ENCODE measurements at regions not wholly inside any gene's neighbourhood (a gene's known extent, or its start where the extent isn't known, plus 50 kb on each side); places are given as distances from the start of the nearest gene placed in this dataset.
"Not testable (repeated sequence)": the region's sequence is repeated elsewhere in the genome, so short reads cannot be mapped to it uniquely, and the experiment has no call there.

- no peaks in the 10 kb centered on the region for H3K36me3 ChIP-seq (ENCODE audit: control insufficient read depth, insufficient read depth, low read length)
- H3K27me3 ChIP-seq (ENCODE audit: control insufficient read depth, insufficient read depth, low read length, poor library complexity, severe bottlenecking): no peaks in the 10 kb centered on the region
- no peak overlapping the region for H3K27ac ChIP-seq (ENCODE audit: low read depth, low read length)
- peaks cover 16% of the 10 kb centered on the region for H3K36me3 Mint-ChIP-seq (ENCODE audit: low read depth)
- DNase-seq: no peak
- TF ChIP-seq CTCF (conservative IDR thresholded peaks at IDR 0.05): no peak
- no peak overlapping the region for H3K27ac Mint-ChIP-seq
- peaks cover 21% of the 10 kb centered on the region for H3K4me1 Mint-ChIP-seq
- 77 to 100% methylated on average over 1 to 3 of the region's 4 CpGs for WGBS, 2 experiments (ENCODE audit: insufficient coverage in 1 of 2, insufficient read length in 1 of 2)
- peaks cover 65% of the 10 kb centered on the region for H3K9me3 ChIP-seq (ENCODE audit: control insufficient read depth, low read length)
- peaks cover 30% of the 10 kb centered on the region for H3K9me3 Mint-ChIP-seq
- no peak overlapping the region for H3K4me3 ChIP-seq (ENCODE audit: low read length)
- H3K9ac ChIP-seq (ENCODE audit: extremely low read depth, low read length, poor library complexity, severe bottlenecking): no peak overlapping the region
- no peak overlapping the region for H3K4me3 Mint-ChIP-seq
- peaks cover 4% of the 10 kb centered on the region for H3K27me3 Mint-ChIP-seq (ENCODE audit: insufficient read depth)
- H3K4me1 ChIP-seq (ENCODE audit: control insufficient read depth, insufficient read depth, low read length): no peaks in the 10 kb centered on the region
These were observed 1650.5 kb upstream of the LRRTM3 start for GRCh38 chr10:65275296-65275695.

DNA sequence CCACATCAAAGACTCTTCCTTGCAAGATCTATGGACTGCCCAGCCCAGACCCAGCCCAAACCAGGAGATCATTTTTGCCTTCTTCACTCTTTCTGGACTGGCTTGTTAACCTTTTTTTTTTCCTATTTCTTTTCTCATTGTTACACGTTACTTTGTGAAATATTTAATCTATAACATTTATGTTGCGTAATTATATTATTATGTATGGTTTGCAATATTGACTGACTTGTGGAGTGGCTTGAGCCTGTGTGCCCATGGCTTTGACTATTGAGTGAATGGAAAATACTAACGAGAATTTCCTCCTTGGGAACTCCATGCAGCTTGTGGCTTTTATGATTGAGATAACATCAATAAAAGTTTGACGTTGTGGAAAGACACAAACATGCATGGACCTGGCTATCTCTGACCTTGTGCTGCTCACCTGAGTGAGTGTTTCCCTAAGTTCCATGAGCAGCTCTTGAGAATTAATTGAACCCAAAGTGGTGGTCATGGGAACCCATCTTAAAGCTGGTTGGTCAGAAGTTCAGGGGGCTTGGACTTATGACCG, 1641.3 kb upstream of the LRRTM3 start:
- Histone ChIP-seq H3K36me3 (ENCODE audit: control insufficient read depth, insufficient read depth, low read length) (no peaks in the 10 kb centered on the region), H3K4me1 (ENCODE audit: control insufficient read depth, insufficient read depth, low read length) (no peaks in the 10 kb centered on the region), H3K9me3 (ENCODE audit: control insufficient read depth, low read length) (peaks cover 37% of the 10 kb centered on the region), H3K9ac (ENCODE audit: extremely low read depth, low read length, poor library complexity, severe bottlenecking) (no peak overlapping the region), H3K27me3 (ENCODE audit: control insufficient read depth, insufficient read depth, low read length, poor library complexity, severe bottlenecking) (peaks cover 31% of the 10 kb centered on the region), H3K4me3 (ENCODE audit: low read length) (no peak overlapping the region), H3K27ac (ENCODE audit: low read depth, low read length) (no peak overlapping the region)
- Mint-ChIP-seq H3K9me3 (peaks cover 34% of the 10 kb centered on the region), H3K4me1 (peaks cover 18% of the 10 kb centered on the region), H3K27ac (no peak overlapping the region), H3K36me3 (ENCODE audit: low read depth) (peaks cover 15% of the 10 kb centered on the region), H3K27me3 (ENCODE audit: insufficient read depth) (peaks cover 26% of the 10 kb centered on the region), H3K4me3 (no peak overlapping the region)
- TF ChIP-seq CTCF (conservative IDR thresholded peaks at IDR 0.05): no peak
- no peak for DNase-seq
- WGBS, 2 experiments (ENCODE audit: insufficient coverage in 1 of 2, insufficient read length in 1 of 2): 75 to 94% methylated on average over 1 to 4 of the region's 5 CpGs

- Histone ChIP-seq H3K9me3 (ENCODE audit: control insufficient read depth, low read length) (peaks cover 30% of the 10 kb centered on the region), H3K27me3 (ENCODE audit: control insufficient read depth, insufficient read depth, low read length, poor library complexity, severe bottlenecking) (peaks cover 31% of the 10 kb centered on the region)
- H3K27ac ChIP-seq (ENCODE audit: low read depth, low read length); H3K4me3 Mint-ChIP-seq; H3K36me3 Mint-ChIP-seq (ENCODE audit: low read depth); H3K27ac Mint-ChIP-seq; H3K4me1 ChIP-seq (ENCODE audit: control insufficient read depth, insufficient read depth, low read length); H3K36me3 ChIP-seq (ENCODE audit: control insufficient read depth, insufficient read depth, low read length); DNase-seq; H3K9ac ChIP-seq (ENCODE audit: extremely low read depth, low read length, poor library complexity, severe bottlenecking); H3K4me3 ChIP-seq (ENCODE audit: low read length): not testable (repeated sequence)
- peaks cover 26% of the 10 kb centered on the region for H3K27me3 Mint-ChIP-seq (ENCODE audit: insufficient read depth)
- peaks cover 25% of the 10 kb centered on the region for H3K9me3 Mint-ChIP-seq
- WGBS, 2 experiments (ENCODE audit: insufficient coverage in 1 of 2, insufficient read length in 1 of 2): 89 to 98% methylated on average over 1 to 3 of the region's 3 CpGs
- peaks cover 18% of the 10 kb centered on the region for H3K4me1 Mint-ChIP-seq
These were observed 1640.1 kb upstream of the LRRTM3 start for GRCh38 chr10:65285726-65286125.

DNA sequence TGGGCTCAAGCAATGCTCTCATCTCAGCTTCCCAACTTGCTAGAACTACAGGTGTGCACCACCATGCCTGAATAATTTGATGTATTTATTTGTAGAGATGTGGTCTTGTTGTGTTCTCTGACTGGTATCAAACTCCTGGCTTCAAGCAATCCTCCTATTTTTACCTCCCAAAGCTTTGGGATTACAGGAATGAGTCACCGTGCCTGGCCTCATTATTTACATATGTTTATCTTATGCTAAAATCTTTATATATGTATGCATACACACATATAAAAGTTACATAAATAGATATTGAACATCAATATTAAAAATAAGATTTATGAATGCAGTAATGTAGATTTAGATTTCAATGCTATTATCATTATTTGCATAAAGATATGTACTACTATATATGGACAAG, 1634.5 kb upstream of the LRRTM3 start:
- Histone ChIP-seq H3K9ac (ENCODE audit: extremely low read depth, low read length, poor library complexity, severe bottlenecking) (no peak overlapping the region), H3K27me3 (ENCODE audit: control insufficient read depth, insufficient read depth, low read length, poor library complexity, severe bottlenecking) (peaks cover 17% of the 10 kb centered on the region), H3K4me1 (ENCODE audit: control insufficient read depth, insufficient read depth, low read length) (no peaks in the 10 kb centered on the region), H3K4me3 (ENCODE audit: low read length) (no peak overlapping the region), H3K9me3 (ENCODE audit: control insufficient read depth, low read length) (no peaks in the 10 kb centered on the region), H3K27ac (ENCODE audit: low read depth, low read length) (no peak overlapping the region), H3K36me3 (ENCODE audit: control insufficient read depth, insufficient read depth, low read length) (no peaks in the 10 kb centered on the region)
- Mint-ChIP-seq H3K9me3 (peaks cover under 1% of the 10 kb centered on the region), H3K4me1 (peaks cover 5% of the 10 kb centered on the region), H3K36me3 (ENCODE audit: low read depth) (no peaks in the 10 kb centered on the region), H3K4me3 (no peak overlapping the region), H3K27ac (no peak overlapping the region), H3K27me3 (ENCODE audit: insufficient read depth) (peaks cover 11% of the 10 kb centered on the region)
- no CpG with 5 or more reads among the region's 1 CpG for WGBS, 2 experiments (ENCODE audit: insufficient coverage in 1 of 2, insufficient read length in 1 of 2)
- TF ChIP-seq CTCF (conservative IDR thresholded peaks at IDR 0.05): no peak
- no peak for DNase-seq
